22Rv1 (cell line): ENCODE measurements at regions not wholly inside any gene's neighbourhood (a gene's known extent, or its start where the extent isn't known, plus 50 kb on each side); places are given as distances from the start of the nearest gene placed in this dataset.

Source experiments
- CTCF ChIP-seq: fragments of 450-650 bp; IDR thresholded peaks from 2 replicates; pipeline ENCODE4 v1.5.1; 2017; ENCODE audit warnings: mild to moderate bottlenecking
- ZFX ChIP-seq: fragments of 450-650 bp; IDR thresholded peaks from 2 replicates; pipeline ENCODE4 v1.6.1; 2017; ENCODE audit warnings: antibody characterized with exemption, borderline replicate concordance

GRCh38 chr11:37525336-37525735 lies 927.3 kb upstream of the RAG2 start:
- TF ChIP-seq CTCF (peak; percentile 33), ZFX (no peak)
